ENCODE measurements at regions not wholly inside any gene's neighbourhood (a gene's known extent, or its start where the extent isn't known, plus 50 kb on each side); places are given as distances from the start of the nearest gene placed in this dataset.
"Not testable (repeated sequence)": the region's sequence is repeated elsewhere in the genome, so short reads cannot be mapped to it uniquely, and the experiment has no call there.

DNA sequence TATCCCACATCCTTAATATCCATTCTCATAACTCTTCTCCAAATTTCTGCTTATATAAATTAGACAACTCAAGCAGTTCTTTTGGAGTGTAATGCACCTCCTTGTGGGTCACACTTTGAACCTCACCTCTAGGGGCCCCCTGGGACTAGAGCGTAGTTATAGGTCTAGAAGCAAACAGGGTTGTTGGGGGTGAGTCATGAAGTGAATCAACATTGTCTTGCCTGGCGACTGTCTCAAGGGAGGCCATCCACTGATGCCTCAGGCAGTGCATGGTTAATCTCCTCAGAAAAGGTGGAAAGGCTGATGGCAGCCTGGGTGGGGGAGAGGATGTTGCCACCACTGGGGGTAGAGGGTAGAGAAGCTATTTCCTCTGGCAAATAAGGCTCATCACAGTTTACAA, 129.1 kb downstream of the TNFRSF21 start:
- Histone ChIP-seq H3K36me3 (no peaks in the 10 kb centered on the region), H3K4me1 (no peaks in the 10 kb centered on the region), H3K27me3 (no peaks in the 10 kb centered on the region), H3K4me3 (no peak overlapping the region), H3K9me3 (no peaks in the 10 kb centered on the region), H3K27ac (no peak overlapping the region)
- ATAC-seq: no peak
- TF ChIP-seq POLR2A (IDR thresholded peaks at IDR 0.05) (no peak), POLR2AphosphoS5 (IDR thresholded peaks at IDR 0.05) (no peak), CTCF (IDR thresholded peaks at IDR 0.05) (no peak), EP300 (IDR thresholded peaks at IDR 0.05) (no peak)
- 94% methylated on average over 2 of the region's 2 CpGs; no CpG with 5 or more reads in 1 of the 2 donors for WGBS, 2 donors (ENCODE audit: low coverage in 1 of 2)

DNA sequence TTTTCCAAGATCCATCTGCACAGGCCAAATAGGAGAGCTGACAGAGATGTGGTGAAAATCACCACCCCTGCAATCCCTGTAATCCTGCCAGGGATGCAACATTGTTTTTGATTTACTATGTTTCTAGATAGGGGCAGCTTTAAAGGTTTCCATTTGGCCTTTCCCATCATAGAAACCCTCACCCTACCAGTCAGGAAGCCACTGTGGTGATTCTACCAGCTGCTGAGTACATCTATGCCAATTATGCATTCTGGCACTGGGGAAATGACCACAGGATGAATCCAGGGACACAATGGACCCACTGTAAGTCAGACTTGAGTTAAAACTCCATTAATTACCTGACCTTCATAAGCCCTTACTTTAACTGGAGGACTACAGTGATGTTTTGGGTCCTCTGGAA, 130.4 kb downstream of the TNFRSF21 start:
- TF ChIP-seq POLR2A (IDR thresholded peaks at IDR 0.05) (no peak), EP300 (IDR thresholded peaks at IDR 0.05) (no peak), CTCF (IDR thresholded peaks at IDR 0.05) (no peak), POLR2AphosphoS5 (IDR thresholded peaks at IDR 0.05) (no peak)
- no peaks in the 10 kb centered on the region for H3K27me3 ChIP-seq
- no peaks in the 10 kb centered on the region for H3K36me3 ChIP-seq
- H3K4me1 ChIP-seq: no peaks in the 10 kb centered on the region
- no peaks in the 10 kb centered on the region for H3K9me3 ChIP-seq
- no peak overlapping the region for H3K27ac ChIP-seq
- no peak overlapping the region for H3K4me3 ChIP-seq
- no peak for ATAC-seq

- Histone ChIP-seq H3K4me3 (no peak overlapping the region), H3K27ac (no peak overlapping the region), H3K36me3 (no peaks in the 10 kb centered on the region), H3K27me3 (no peaks in the 10 kb centered on the region), H3K4me1 (no peaks in the 10 kb centered on the region), H3K9me3 (no peaks in the 10 kb centered on the region)
- no peak for ATAC-seq
- WGBS, 2 donors (ENCODE audit: low coverage in 1 of 2): 85 to 89% methylated on average over 3 of the region's 3 CpGs
- no peak for TF ChIP-seq POLR2AphosphoS5 (IDR thresholded peaks at IDR 0.05)
- TF ChIP-seq EP300 (IDR thresholded peaks at IDR 0.05): no peak
- TF ChIP-seq CTCF (IDR thresholded peaks at IDR 0.05): no peak
- TF ChIP-seq POLR2A (IDR thresholded peaks at IDR 0.05): no peak
These were observed 133.5 kb upstream of the ADGRF1 start for GRCh38 chr6:47175656-47176055.

DNA sequence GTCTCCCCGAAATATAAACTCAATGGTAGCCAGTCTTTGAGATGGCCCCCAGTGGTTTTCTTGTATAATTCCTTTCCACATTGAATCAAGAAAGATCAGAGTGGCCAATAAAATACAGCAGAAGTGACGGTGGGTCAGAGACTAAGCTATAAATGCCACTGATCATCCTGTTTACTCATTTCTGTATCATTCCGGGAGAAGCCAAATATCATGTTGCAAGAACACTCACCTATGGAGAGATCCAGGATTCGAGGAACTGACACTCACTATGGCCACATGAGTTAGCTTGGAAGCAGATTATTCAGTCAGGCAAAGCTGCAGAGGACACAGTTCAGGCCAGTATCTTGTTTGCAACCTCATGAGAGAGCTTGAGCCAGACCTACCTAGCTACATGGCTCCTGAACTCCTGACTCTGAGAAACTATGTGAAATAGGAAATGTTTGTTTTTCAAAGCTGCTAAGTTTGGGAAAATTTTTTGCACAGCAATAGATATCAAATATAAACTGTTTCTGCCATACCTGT, 132.4 kb upstream of the ADGRF1 start:
- no peaks in the 10 kb centered on the region for H3K27me3 ChIP-seq
- TF ChIP-seq CTCF (IDR thresholded peaks at IDR 0.05) (no peak), EP300 (IDR thresholded peaks at IDR 0.05) (no peak), POLR2A (IDR thresholded peaks at IDR 0.05) (no peak), POLR2AphosphoS5 (IDR thresholded peaks at IDR 0.05) (no peak)
- no peak overlapping the region for H3K27ac ChIP-seq
- no peaks in the 10 kb centered on the region for H3K4me1 ChIP-seq
- H3K4me3 ChIP-seq: no peak overlapping the region
- H3K9me3 ChIP-seq: no peaks in the 10 kb centered on the region
- no peak for ATAC-seq
- H3K36me3 ChIP-seq: no peaks in the 10 kb centered on the region
- WGBS, 2 donors (ENCODE audit: low coverage in 1 of 2): 93 to 94% methylated on average over 4 of the region's 4 CpGs

DNA sequence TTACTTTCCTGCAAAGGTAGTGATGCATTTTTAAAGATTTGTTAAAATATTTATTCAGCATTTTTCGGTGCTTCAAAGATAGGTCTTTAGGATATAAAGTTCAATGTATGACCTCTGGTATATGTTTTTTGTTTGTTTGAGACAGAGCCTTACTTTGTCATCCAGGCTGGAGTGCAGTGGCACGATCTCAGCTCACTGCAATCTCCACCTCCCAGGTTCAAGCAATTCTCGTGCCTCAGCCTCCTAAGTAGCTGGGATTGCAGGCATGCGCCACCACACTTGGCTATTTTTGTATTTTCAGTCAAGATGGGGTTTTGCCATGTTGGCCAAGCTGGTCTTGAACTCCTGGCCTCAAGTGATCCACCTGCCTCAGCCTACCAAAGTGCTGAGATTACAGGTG, 131.9 kb upstream of the ADGRF1 start:
- H3K4me1 ChIP-seq, H3K36me3 ChIP-seq, H3K27me3 ChIP-seq, H3K27ac ChIP-seq, ATAC-seq, H3K9me3 ChIP-seq, H3K4me3 ChIP-seq: not testable (repeated sequence)
- WGBS, 2 donors (ENCODE audit: low coverage in 1 of 2): 84 to 100% methylated on average over 1 to 3 of the region's 4 CpGs

GRCh38 chr6:47173145-47173544, 131.0 kb upstream of the ADGRF1 start:
- H3K4me1 ChIP-seq, H3K9me3 ChIP-seq, ATAC-seq, H3K27ac ChIP-seq, H3K27me3 ChIP-seq, H3K4me3 ChIP-seq, H3K36me3 ChIP-seq: not testable (repeated sequence)
- WGBS, 2 donors (ENCODE audit: low coverage in 1 of 2): 84% methylated on average over 3 of the region's 3 CpGs; no CpG with 5 or more reads in 1 of the 2 donors

All from gastroesophageal sphincter (tissue), 4 donors.